Psoas muscle (tissue), 7 donors: ENCODE measurements at regions not wholly inside any gene's neighbourhood (a gene's known extent, or its start where the extent isn't known, plus 50 kb on each side); places are given as distances from the start of the nearest gene placed in this dataset.

Experiments
- ATAC-seq, 4 donors: fragments of 200-7000 bp; cut with Tn5 transposase; one replicate each; pipeline ENCODE4 v1.9.1; 2020; ENCODE audit warnings: moderate library complexity in 3 of 4, mild to moderate bottlenecking in 2 of 4
- DNase-seq, 2 donors: peaks; one replicate each; pipeline ENCODE4 v3.0.0-alpha.2; 2020
- H3K27ac ChIP-seq: fragments of 200-600 bp; one replicate; pipeline ENCODE4 v1.8.0; 2022
- H3K27me3 ChIP-seq, 3 donors: fragments of 200-600 bp in 1 of 3; one replicate each; pipeline versions ENCODE4 v1.6.1 to v1.8.0; 2013 to 2022; ENCODE audit warnings: low read length in 2 of 3, mild to moderate bottlenecking in 2 of 3, moderate library complexity in 1 of 3; ENCODE audit not compliant: insufficient read depth in 3 of 3
- H3K36me3 ChIP-seq, 2 donors: fragments of 200-600 bp in 1 of 2; one replicate each; pipeline versions ENCODE4 v1.6.1 to v1.8.0; 2013 to 2022; ENCODE audit warnings: low read depth in 1 of 2, mild to moderate bottlenecking in 1 of 2, moderate library complexity in 1 of 2; ENCODE audit not compliant: insufficient read depth in 1 of 2
- H3K4me1 ChIP-seq: fragments of 200-600 bp; one replicate; pipeline ENCODE4 v1.8.0; 2022
- H3K4me3 ChIP-seq: fragments of 200-600 bp; one replicate; pipeline ENCODE4 v1.8.0; 2022; ENCODE audit warnings: mild to moderate bottlenecking
- H3K9me3 ChIP-seq: fragments of 200-600 bp; one replicate; pipeline ENCODE4 v1.8.0; 2022
- CTCF ChIP-seq: fragments of 200-600 bp; IDR thresholded peaks from one replicate; pipeline ENCODE4 v1.8.0; 2022; ENCODE audit warnings: antibody characterized with exemption
- WGBS, 3 donors: extraction: QIAGEN DNeasy Blood & Tissue Kit; methylation state at CpG; one replicate each; pipeline versions ENCODE4 v1.1.6 to v1.1.7; 2013; 5-methylcytosine and 5-hydroxymethylcytosine counted together
- intact Hi-C, 2 donors: fragments of 100-400 bp; cut with DNase I; formaldehyde crosslinking; loops; one replicate each; pipeline versions ENCODE4 v1.11.0 to v1.14.2; 2022
- donor health status: healthy with polysubstance abuse.
- donor health status: DM: no; HTN: no; CAD: no; lungs with moderate emphysema.
- donor health status: Bipolar disorder and iron deficiency.
- donor health status: healthy.
- donor health status: DM: yes; HTN: yes; CAD: no.
- donor health status: DM: no; HTN: no; CAD: no.
- donor health status: DM: yes; HTN: yes; CAD: no.

- no peak for TF ChIP-seq CTCF
- H3K4me3 ChIP-seq = no peak overlapping the region
- no peaks in the 10 kb centered on the region for H3K36me3 ChIP-seq
- no peaks in the 10 kb centered on the region for H3K4me1 ChIP-seq
- 69 to 76% (median 72%) methylated on average over 4 of the region's 4 CpGs for WGBS, 3 donors
- intact Hi-C loops = no loop called here
- no peaks in the 10 kb centered on the region for H3K9me3 ChIP-seq
- no peak overlapping the region for H3K27ac ChIP-seq
- DNase-seq (no peak), ATAC-seq (no peak)
- H3K27me3 ChIP-seq = no peaks in the 10 kb centered on the region
Measured at GRCh38 chr9:99509900-99510535, 287.9 kb downstream of the SEC61B start.

GRCh38 chr9:99511723-99512122 lies 289.6 kb downstream of the SEC61B start:
- no peak overlapping the region for H3K27ac ChIP-seq
- no peaks in the 10 kb centered on the region for H3K9me3 ChIP-seq
- DNase-seq = no peak
- ATAC-seq = no peak
- no peak overlapping the region for H3K4me3 ChIP-seq
- no peak for TF ChIP-seq CTCF
- H3K27me3 ChIP-seq = no peaks in the 10 kb centered on the region
- WGBS, 3 donors = 77 to 87% (median 86%) methylated on average over 3 of the region's 3 CpGs
- intact Hi-C loops = no loop called here
- no peaks in the 10 kb centered on the region for H3K4me1 ChIP-seq
- no peaks in the 10 kb centered on the region for H3K36me3 ChIP-seq

- intact Hi-C loops = no loop called here
- ATAC-seq (no peak), DNase-seq (no peak)
- H3K27me3 ChIP-seq = no peaks in the 10 kb centered on the region
- TF ChIP-seq CTCF = no peak
- WGBS, 3 donors = 71 to 86% (median 84%) methylated on average over 2 of the region's 2 CpGs
- no peaks in the 10 kb centered on the region for H3K9me3 ChIP-seq
- no peak overlapping the region for H3K27ac ChIP-seq
- H3K36me3 ChIP-seq = no peaks in the 10 kb centered on the region
- H3K4me1 ChIP-seq = no peaks in the 10 kb centered on the region
- H3K4me3 ChIP-seq = no peak overlapping the region
Measured at GRCh38 chr9:99513441-99514112, 291.5 kb downstream of the SEC61B start.

- no peak for ATAC-seq
- no peaks in the 10 kb centered on the region for H3K27me3 ChIP-seq
- H3K4me1 ChIP-seq = no peaks in the 10 kb centered on the region
- no peaks in the 10 kb centered on the region for H3K9me3 ChIP-seq
- H3K36me3 ChIP-seq = no peaks in the 10 kb centered on the region
- DNase-seq = no peak
- intact Hi-C loops = no loop called here
- H3K4me3 ChIP-seq = no peak overlapping the region
- H3K27ac ChIP-seq = no peak overlapping the region
- 70 to 88% (median 86%) methylated on average over 1 of the region's 1 CpG for WGBS, 3 donors
- TF ChIP-seq CTCF = no peak
Measured at GRCh38 chr9:99515093-99515492, 293.0 kb downstream of the SEC61B start.
